ENCODE measurements at regions not wholly inside any gene's neighbourhood (a gene's known extent, or its start where the extent isn't known, plus 50 kb on each side); places are given as distances from the start of the nearest gene placed in this dataset.
"Not testable (repeated sequence)": the region's sequence is repeated elsewhere in the genome, so short reads cannot be mapped to it uniquely, and the experiment has no call there.

DNA sequence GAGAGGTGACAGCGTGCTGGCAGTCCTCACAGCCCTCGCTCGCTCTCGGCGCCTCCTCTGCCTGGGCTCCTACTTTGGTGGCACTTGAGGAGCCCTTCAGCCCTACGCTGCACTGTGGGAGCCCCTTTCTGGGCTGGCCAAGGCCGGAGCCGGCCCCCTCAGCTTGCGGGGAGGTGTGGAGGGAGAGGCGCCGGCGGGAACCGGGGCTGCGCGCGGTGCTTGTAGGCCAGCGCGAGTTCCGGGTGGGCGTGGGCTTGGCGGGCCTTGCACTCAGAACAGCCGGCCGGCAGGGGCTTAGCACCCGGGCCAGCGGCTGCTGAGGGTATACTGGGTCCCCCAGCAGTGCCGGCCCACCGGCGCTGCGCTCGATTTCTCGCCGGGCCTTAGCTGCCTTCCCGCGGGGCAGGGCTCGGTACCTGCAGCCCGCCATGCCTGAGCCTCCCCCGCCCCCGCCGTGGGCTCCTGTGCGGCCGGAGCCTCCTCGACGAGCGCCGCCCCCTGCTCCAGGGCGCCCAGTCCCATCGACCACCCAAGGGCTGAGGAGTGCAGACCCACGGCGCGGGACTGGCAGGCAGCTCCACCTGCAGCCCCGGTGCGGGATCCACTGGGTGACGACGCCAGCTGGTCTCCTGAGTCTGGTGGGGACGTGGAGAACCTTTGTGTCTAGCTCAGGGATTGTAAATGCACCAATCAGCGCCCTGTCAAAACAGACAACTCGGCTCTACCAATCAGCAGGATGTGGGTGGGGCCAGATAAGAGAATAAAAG, 661.0 kb downstream of the ETNK1 start:
- DNase-seq (ENCODE audit: low spot score in 2 of 2); H3K27ac Mint-ChIP-seq; H3K9me3 Mint-ChIP-seq; H3K4me1 Mint-ChIP-seq; ATAC-seq; H3K4me3 Mint-ChIP-seq; H3K36me3 Mint-ChIP-seq: not testable (repeated sequence)

DNA sequence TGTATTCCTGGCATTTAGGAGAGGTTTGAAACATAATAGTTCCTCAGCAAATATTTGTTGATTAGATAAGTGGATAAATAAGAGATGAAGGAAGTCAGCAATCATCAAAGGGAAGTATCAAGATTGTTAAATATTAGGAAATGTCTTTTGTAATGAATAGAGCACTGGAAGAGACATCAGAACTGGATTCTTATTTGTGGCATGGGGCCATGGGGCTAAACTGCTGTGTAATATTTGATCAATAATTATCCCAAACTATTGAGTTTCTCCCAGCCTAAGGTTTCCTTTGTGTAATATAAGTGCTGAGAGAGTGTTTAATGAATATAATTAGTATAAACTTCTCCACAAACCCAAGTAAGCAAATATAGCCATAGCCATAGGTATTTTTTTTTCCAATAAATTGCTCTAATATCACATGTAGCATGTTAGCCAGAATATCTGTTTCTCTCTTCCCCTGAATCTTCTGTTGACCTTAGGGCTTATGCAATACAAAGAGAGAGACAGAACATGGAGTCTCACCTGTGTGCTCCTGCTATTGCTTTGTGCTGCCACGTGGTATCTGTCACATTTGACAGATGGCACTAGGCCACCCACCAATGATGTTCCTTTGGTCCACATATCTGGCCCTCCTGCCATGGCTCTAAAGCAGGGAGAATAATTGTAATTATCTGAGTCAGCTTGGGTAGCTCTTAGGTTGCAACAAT, 658.7 kb downstream of the SOX5 start:
- DNase-seq (ENCODE audit: low spot score in 2 of 2) (no peak), ATAC-seq (no peak)
- H3K4me3 Mint-ChIP-seq: no peak overlapping the region
- no peaks in the 10 kb centered on the region for H3K4me1 Mint-ChIP-seq
- H3K36me3 Mint-ChIP-seq: no peaks in the 10 kb centered on the region
- no peaks in the 10 kb centered on the region for H3K9me3 Mint-ChIP-seq
- H3K27ac Mint-ChIP-seq: no peak overlapping the region

DNA sequence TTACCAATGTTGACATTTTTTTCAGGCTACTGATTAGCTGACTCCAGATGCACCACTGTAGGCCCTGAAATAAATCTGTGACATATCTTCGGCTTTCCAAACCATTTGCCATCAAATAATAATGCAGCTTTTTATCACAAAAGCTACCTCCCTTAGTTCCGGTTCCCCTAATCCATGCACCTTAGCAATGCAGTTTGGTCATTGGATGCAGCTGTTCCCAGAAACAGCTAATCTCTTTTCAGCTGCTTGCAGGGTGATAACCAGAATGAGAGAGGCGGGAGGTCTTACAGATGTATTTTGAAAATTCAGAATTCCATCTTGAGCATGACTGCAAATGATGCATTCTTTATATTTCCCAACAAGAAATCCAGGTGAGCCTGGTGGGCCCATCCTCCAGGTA, 646.2 kb downstream of the SOX5 start:
- Mint-ChIP-seq H3K4me1 (no peaks in the 10 kb centered on the region), H3K9me3 (peaks cover 4% of the 10 kb centered on the region), H3K27ac (no peak overlapping the region), H3K36me3 (no peaks in the 10 kb centered on the region), H3K4me3 (no peak overlapping the region)
- DNase-seq (ENCODE audit: low spot score in 2 of 2) (no peak), ATAC-seq (no peak)

DNA sequence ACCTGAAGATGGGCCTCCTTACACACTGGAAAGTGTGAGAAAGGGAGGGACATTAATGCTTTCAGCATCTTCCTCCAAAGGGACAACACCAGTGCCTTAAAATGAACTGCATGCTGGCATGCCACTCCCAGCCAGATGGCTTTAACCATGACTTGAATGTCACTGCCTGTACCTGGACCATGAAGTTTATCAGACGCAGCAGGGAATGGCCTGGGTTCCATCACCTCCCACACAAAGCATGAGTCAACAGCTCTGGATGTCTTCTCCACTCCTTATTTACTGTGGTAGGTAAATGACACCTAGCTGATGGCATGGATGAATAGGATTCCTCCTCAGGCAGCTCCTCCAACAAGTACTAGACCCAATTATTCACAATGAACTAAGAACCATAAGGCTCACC, 645.6 kb downstream of the SOX5 start:
- peaks cover 5% of the 10 kb centered on the region for H3K9me3 Mint-ChIP-seq
- no peaks in the 10 kb centered on the region for H3K36me3 Mint-ChIP-seq
- H3K27ac Mint-ChIP-seq: no peak overlapping the region
- ATAC-seq (no peak), DNase-seq (ENCODE audit: low spot score in 2 of 2) (no peak)
- no peak overlapping the region for H3K4me3 Mint-ChIP-seq
- H3K4me1 Mint-ChIP-seq: no peaks in the 10 kb centered on the region

DNA sequence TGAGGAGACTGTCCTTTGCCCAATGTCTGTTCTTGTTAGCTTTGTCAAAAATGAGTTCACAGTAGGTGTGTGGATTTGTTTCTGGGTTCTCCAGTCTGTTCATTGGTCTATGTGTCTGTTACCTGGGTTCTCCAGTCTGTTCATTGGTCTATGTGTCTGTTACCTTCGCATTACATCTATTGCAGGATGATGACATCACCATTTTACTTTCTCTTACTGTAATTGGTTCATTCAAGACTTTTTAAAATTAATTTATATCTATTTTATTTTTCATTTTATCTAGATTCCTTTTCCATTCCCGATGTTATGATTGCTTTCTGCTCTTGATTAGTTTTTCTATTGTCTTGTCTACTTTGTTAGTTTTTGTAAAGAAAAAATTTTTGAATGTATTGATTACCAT, 615.5 kb downstream of the SOX5 start:
- Mint-ChIP-seq H3K36me3 (no peaks in the 10 kb centered on the region), H3K4me1 (no peaks in the 10 kb centered on the region), H3K4me3 (no peak overlapping the region), H3K9me3 (peaks cover 10% of the 10 kb centered on the region), H3K27ac (no peak overlapping the region)
- DNase-seq (ENCODE audit: low spot score in 2 of 2) (no peak), ATAC-seq (no peak)

DNA sequence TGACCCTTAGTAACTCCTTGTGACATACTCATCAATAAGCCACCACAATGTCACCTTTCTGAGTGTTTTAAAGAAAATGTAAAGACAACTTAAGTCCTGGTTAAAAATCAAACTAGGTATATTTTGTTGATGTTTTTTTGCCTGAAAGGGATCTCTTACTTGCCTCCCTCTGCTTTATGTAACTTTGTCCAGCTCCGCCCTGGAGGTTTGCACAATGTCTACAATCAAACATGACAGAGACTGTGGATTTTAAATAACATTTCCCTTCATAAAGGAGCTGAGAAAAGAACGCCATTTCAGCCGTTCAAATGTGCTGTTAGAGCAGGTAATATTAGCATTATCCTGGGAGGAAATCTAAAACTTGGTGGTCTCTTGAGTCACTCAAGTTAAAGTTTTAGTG, 613.9 kb downstream of the SOX5 start:
- no peaks in the 10 kb centered on the region for H3K36me3 Mint-ChIP-seq
- no peak for ATAC-seq
- H3K4me1 Mint-ChIP-seq: no peaks in the 10 kb centered on the region
- no peak overlapping the region for H3K4me3 Mint-ChIP-seq
- DNase-seq (ENCODE audit: low spot score in 2 of 2): no peak
- H3K27ac Mint-ChIP-seq: no peak overlapping the region
- peaks cover 10% of the 10 kb centered on the region for H3K9me3 Mint-ChIP-seq

DNA sequence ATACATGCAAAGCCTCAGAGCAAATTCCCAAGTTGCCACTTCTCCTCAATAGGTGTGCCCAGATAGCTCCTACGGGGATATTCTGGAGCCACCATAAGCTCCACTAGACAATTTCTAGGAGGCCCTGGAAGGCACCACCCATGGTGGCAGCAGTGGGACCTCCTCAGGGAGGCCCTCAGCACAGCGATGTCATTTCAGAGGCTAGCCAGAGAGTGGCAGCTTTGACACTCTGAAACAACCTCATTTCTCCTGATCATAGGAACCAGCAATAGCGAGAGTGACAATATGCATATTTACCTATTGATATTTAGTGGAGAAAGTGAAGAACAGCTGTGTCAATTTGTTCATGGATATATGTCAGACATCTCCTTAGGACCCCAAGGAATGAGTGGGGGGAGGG, 612.3 kb downstream of the SOX5 start:
- Mint-ChIP-seq H3K4me1 (no peaks in the 10 kb centered on the region), H3K36me3 (no peaks in the 10 kb centered on the region), H3K9me3 (peaks cover 10% of the 10 kb centered on the region), H3K4me3 (no peak overlapping the region), H3K27ac (no peak overlapping the region)
- no peak for ATAC-seq
- no peak for DNase-seq (ENCODE audit: low spot score in 2 of 2)

DNA sequence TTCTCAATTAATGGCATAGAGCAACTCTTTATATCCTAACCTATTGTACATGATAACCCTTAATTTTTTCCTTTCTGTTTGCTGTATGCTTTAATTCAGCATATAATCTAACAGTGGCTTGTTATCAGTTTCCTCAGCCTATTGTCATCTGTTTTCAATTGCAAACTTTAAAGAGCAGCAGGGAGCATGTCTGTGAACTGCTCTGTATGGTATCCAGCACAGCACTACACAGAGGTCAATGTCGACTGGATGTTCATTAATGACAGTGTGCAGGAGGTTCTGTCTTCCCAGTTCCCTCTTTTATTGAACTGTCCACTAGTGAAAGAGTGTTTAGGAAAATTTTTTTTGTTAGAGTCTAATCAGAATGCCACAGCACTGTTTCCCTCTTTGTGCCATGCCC, 609.1 kb downstream of the SOX5 start:
- no peak overlapping the region for H3K4me3 Mint-ChIP-seq
- H3K4me1 Mint-ChIP-seq: no peaks in the 10 kb centered on the region
- peaks cover 7% of the 10 kb centered on the region for H3K9me3 Mint-ChIP-seq
- DNase-seq (ENCODE audit: low spot score in 2 of 2) (no peak), ATAC-seq (no peak)
- H3K36me3 Mint-ChIP-seq: no peaks in the 10 kb centered on the region
- no peak overlapping the region for H3K27ac Mint-ChIP-seq

DNA sequence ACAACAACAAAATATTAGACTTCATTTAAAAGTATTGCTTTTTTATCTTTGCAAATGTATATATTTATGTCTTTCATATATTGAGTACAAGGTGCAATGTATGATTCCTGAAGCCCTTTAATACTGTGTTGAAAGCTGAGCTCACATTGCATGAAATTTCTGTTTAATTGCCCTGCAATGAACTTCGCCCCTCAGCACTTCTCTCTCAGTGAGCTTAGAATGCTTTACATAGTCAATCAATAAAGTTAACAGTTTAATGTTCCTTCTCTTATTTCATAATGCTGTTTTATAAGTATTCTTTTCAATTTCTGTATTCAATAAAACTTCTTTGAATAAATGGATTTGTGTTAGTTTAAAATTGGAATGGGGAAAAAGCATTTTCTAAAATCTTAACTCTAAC, 607.1 kb downstream of the SOX5 start:
- H3K4me1 Mint-ChIP-seq: no peaks in the 10 kb centered on the region
- ATAC-seq: no peak
- peaks cover 4% of the 10 kb centered on the region for H3K9me3 Mint-ChIP-seq
- no peaks in the 10 kb centered on the region for H3K36me3 Mint-ChIP-seq
- no peak for DNase-seq (ENCODE audit: low spot score in 2 of 2)
- no peak overlapping the region for H3K27ac Mint-ChIP-seq
- H3K4me3 Mint-ChIP-seq: no peak overlapping the region

DNA sequence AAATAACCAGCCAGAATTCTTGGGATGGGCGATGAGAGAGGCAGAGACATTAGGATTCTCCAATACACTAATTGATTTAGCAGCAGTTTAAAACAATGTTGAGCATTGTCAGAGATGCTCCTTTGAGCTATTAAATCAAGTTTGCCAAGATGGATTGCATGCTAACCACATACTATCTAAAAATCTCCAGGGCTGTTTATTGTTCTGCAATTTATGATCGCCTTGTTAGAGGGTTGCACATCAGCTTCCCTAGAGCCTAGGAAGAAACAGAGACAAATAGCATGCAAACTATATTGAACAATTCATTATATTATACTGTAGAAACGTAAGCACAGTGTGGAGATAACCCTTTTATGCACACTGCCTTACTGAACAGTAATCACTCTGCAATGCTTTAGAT, 599.9 kb downstream of the SOX5 start:
- H3K9me3 Mint-ChIP-seq: peaks cover 2% of the 10 kb centered on the region
- H3K27ac Mint-ChIP-seq: no peak overlapping the region
- no peaks in the 10 kb centered on the region for H3K4me1 Mint-ChIP-seq
- ATAC-seq (no peak), DNase-seq (ENCODE audit: low spot score in 2 of 2) (no peak)
- no peak overlapping the region for H3K4me3 Mint-ChIP-seq
- H3K36me3 Mint-ChIP-seq: no peaks in the 10 kb centered on the region

DNA sequence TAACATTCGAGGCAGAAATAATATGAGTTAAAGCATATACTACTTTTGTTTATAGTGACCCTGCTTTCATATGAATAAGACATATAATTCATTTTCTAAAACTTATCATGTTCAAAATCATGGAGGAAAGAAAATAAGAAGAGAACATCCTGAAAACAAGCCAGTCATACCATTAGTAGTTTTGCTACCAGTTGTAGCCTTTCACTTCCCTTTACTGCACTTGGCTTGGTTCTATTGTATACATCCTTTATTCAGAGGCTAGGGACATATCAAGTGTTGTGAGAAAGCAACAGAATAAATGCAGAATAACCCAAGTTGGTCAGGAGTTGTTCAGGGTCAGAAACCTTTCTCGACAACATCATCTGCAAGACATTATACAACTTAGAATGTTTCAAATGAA, 598.7 kb downstream of the SOX5 start:
- no peaks in the 10 kb centered on the region for H3K36me3 Mint-ChIP-seq
- peaks cover 2% of the 10 kb centered on the region for H3K9me3 Mint-ChIP-seq
- H3K4me3 Mint-ChIP-seq: no peak overlapping the region
- ATAC-seq (no peak), DNase-seq (ENCODE audit: low spot score in 2 of 2) (no peak)
- no peak overlapping the region for H3K27ac Mint-ChIP-seq
- no peaks in the 10 kb centered on the region for H3K4me1 Mint-ChIP-seq

DNA sequence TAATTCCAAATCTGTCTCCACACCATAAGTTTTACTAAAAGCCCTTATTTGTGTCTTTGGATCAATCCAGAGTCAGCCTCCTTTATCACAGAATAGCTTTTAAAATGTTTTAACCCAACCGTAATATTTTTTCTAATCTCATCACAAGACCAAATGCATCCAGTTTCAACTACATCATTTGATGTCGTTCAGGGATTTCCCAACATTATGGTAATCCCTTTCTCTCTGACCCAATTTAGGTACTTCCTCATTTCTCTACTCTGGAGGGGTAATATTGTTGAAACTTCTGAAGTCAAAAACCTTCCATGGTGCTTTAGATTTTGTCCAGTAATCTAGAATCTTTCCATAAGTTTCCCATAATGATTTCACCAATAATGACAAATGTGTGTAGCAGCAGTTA, 596.8 kb downstream of the SOX5 start:
- no peak for DNase-seq (ENCODE audit: low spot score in 2 of 2)
- Mint-ChIP-seq H3K9me3 (peaks cover 2% of the 10 kb centered on the region), H3K4me1 (no peaks in the 10 kb centered on the region), H3K36me3 (no peaks in the 10 kb centered on the region), H3K27ac (no peak overlapping the region), H3K4me3 (no peak overlapping the region)
- no peak for ATAC-seq

DNA sequence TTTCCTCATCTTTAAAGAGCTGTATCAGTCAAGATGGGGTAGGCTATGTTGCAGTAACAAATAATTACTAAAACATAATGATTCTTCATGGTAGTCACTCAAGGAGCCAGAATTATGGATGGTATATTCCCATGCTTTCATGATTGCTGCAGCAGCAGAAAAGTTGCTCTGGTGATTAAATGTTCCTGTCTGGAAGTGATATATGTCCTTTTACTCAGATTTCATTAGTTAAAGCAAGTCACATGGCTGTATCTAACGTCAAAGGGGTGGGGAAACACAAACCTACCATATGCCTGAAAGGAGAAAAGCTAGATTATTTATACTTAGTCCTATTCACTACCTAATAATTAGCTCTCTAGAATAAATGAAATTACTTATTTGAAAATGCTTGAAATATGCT, 594.7 kb downstream of the SOX5 start:
- ATAC-seq (no peak), DNase-seq (ENCODE audit: low spot score in 2 of 2) (no peak)
- no peaks in the 10 kb centered on the region for H3K36me3 Mint-ChIP-seq
- no peak overlapping the region for H3K27ac Mint-ChIP-seq
- peaks cover 2% of the 10 kb centered on the region for H3K9me3 Mint-ChIP-seq
- no peaks in the 10 kb centered on the region for H3K4me1 Mint-ChIP-seq
- H3K4me3 Mint-ChIP-seq: no peak overlapping the region

DNA sequence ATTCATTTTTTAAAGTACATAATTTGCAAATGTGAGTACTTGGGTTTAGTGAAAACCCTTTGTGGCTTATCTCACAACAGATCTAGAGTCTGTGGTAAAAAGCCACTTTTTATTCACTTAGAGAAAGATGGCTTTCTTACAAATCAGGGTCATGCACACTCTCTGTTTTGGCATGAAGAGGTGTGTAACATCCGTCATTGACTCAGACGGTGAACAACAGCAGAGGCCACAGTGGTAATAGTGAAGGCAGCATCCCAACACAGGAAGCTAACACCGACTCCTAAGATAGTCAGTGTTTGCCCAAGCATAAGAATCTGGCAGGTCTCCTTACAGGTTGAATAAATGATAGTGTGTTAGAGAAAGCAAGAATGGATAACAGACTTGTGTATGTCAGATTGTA, 593.0 kb downstream of the SOX5 start:
- ATAC-seq: peak; percentile 45
- Mint-ChIP-seq H3K27ac (no peak overlapping the region), H3K9me3 (peaks cover 2% of the 10 kb centered on the region), H3K4me1 (no peaks in the 10 kb centered on the region), H3K4me3 (no peak overlapping the region), H3K36me3 (no peaks in the 10 kb centered on the region)
- DNase-seq (ENCODE audit: low spot score in 2 of 2): no peak

DNA sequence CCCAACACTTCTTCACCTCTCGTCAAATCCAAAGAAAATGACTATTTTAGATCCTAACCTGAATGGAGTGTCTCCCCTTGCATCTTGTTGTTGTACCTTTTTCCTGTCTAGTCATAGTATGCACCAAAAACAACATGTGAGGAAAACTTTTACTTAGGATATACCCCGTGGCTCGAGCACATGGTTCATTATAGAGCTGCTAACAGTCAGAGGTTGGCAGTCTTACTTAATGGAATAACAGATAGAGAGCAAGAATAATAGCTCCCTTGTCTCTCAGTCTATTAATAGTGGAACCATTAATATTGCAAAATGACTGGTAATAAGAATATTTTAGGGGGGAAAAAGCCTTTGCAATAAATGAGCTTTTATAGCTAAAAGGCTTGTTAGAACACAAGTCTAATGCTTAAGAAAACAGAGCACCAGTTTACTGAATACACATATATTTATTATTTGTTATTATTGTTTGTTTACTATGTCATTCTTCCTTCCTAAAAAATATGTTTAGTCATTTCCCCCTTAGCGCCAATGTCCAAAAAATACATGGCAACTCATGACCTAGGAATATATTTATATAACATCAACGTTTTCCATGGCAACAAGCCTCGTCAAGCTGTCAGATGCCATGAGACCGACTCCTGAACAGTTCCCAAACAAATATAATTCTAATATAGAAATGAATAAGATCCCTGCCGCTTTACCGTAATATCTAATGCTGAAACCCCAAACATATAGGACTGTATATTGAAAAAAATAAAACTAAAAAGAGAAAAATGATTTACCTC, 592.4 kb downstream of the SOX5 start:
- no peaks in the 10 kb centered on the region for H3K4me1 Mint-ChIP-seq
- no peak overlapping the region for H3K27ac Mint-ChIP-seq
- ATAC-seq (no peak), DNase-seq (ENCODE audit: low spot score in 2 of 2) (no peak)
- no peaks in the 10 kb centered on the region for H3K36me3 Mint-ChIP-seq
- H3K4me3 Mint-ChIP-seq: no peak overlapping the region
- peaks cover 2% of the 10 kb centered on the region for H3K9me3 Mint-ChIP-seq

All from stimulated activated effector memory CD8-positive, alpha-beta T cell treated with anti-CD3 and anti-CD28 coated beads, Interleukin-12 subunit alpha, Interleukin-12 subunit beta, amount 100 ng/mL, for 72 hours (primary cell).